Osteocyte (in vitro differentiated cells): ENCODE measurements at regions not wholly inside any gene's neighbourhood (a gene's known extent, or its start where the extent isn't known, plus 50 kb on each side); places are given as distances from the start of the nearest gene placed in this dataset.
"Not testable (repeated sequence)": the region's sequence is repeated elsewhere in the genome, so short reads cannot be mapped to it uniquely, and the experiment has no call there.

Source experiments
- DNase-seq: peaks from one replicate; pipeline ENCODE4 v3.0.0; 2021; ENCODE audit warnings: mixed read lengths; ENCODE audit not compliant: unreplicated experiment; ENCODE audit errors: extremely low spot score
- H3K27ac Mint-ChIP-seq: one replicate; pipeline ENCODE4 v1.8.0; 2021; ENCODE audit warnings: mild to moderate bottlenecking, mixed read lengths; ENCODE audit not compliant: unreplicated experiment
- H3K27me3 Mint-ChIP-seq: one replicate; pipeline ENCODE4 v1.8.0; 2021; ENCODE audit warnings: mixed read lengths; ENCODE audit not compliant: unreplicated experiment
- H3K36me3 Mint-ChIP-seq: one replicate; pipeline ENCODE4 v1.8.0; 2021; ENCODE audit warnings: mixed read lengths; ENCODE audit not compliant: unreplicated experiment
- H3K4me1 Mint-ChIP-seq: one replicate; pipeline ENCODE4 v1.8.0; 2021; ENCODE audit warnings: mixed read lengths; ENCODE audit not compliant: unreplicated experiment
- H3K4me3 Mint-ChIP-seq: one replicate; pipeline ENCODE4 v1.8.0; 2021; ENCODE audit warnings: mild to moderate bottlenecking, moderate library complexity, mixed read lengths; ENCODE audit not compliant: unreplicated experiment
- H3K9me3 Mint-ChIP-seq: one replicate; pipeline ENCODE4 v1.8.0; 2021; ENCODE audit warnings: mixed read lengths; ENCODE audit not compliant: unreplicated experiment
- CTCF ChIP-seq: fragments of 200-600 bp; sonication (generic); IDR thresholded peaks from 2 replicates; pipeline ENCODE4 v1.5.0; 2021; ENCODE audit warnings: antibody characterized with exemption, mild to moderate bottlenecking, moderate library complexity

- no peak overlapping the region for H3K4me3 Mint-ChIP-seq
- no peak for TF ChIP-seq CTCF
- peaks cover 14% of the 10 kb centered on the region for H3K4me1 Mint-ChIP-seq
- peaks cover 22% of the 10 kb centered on the region for H3K27me3 Mint-ChIP-seq
- peaks cover 12% of the 10 kb centered on the region for H3K9me3 Mint-ChIP-seq
- no peaks in the 10 kb centered on the region for H3K36me3 Mint-ChIP-seq
- no peak for DNase-seq
- no peak overlapping the region for H3K27ac Mint-ChIP-seq
These were observed 190.1 kb downstream of the ESM1 start for GRCh38 chr5:54795284-54795683.

- no peak for TF ChIP-seq CTCF
- Mint-ChIP-seq H3K27me3 (peaks cover 24% of the 10 kb centered on the region), H3K27ac (no peak overlapping the region), H3K4me1 (peaks cover 14% of the 10 kb centered on the region), H3K4me3 (no peak overlapping the region), H3K36me3 (no peaks in the 10 kb centered on the region), H3K9me3 (peaks cover 12% of the 10 kb centered on the region)
- DNase-seq: no peak
These were observed 191.0 kb downstream of the ESM1 start for GRCh38 chr5:54794135-54794975.

GRCh38 chr5:54793468-54794134 lies 191.8 kb downstream of the ESM1 start:
- H3K9me3 Mint-ChIP-seq: peaks cover 12% of the 10 kb centered on the region
- no peak for DNase-seq
- no peak overlapping the region for H3K4me3 Mint-ChIP-seq
- peaks cover 14% of the 10 kb centered on the region for H3K4me1 Mint-ChIP-seq
- no peak overlapping the region for H3K27ac Mint-ChIP-seq
- no peak for TF ChIP-seq CTCF
- H3K27me3 Mint-ChIP-seq: peaks cover 24% of the 10 kb centered on the region
- H3K36me3 Mint-ChIP-seq: no peaks in the 10 kb centered on the region

- H3K36me3 Mint-ChIP-seq: no peaks in the 10 kb centered on the region
- no peak for DNase-seq
These were observed 192.6 kb downstream of the ESM1 start for GRCh38 chr5:54792611-54793404.

GRCh38 chr5:54787910-54788309 lies 197.5 kb downstream of the ESM1 start:
- not testable (repeated sequence) for H3K27ac Mint-ChIP-seq, DNase-seq, H3K27me3 Mint-ChIP-seq, H3K4me3 Mint-ChIP-seq, H3K36me3 Mint-ChIP-seq
- H3K9me3 Mint-ChIP-seq: peaks cover 13% of the 10 kb centered on the region
- peaks cover 10% of the 10 kb centered on the region for H3K4me1 Mint-ChIP-seq

More at GRCh38 chr5:54792611-54793404, 192.6 kb downstream of the ESM1 start:
- no peak for TF ChIP-seq CTCF
- peak overlapping the region; percentile 39 for H3K27ac Mint-ChIP-seq
- peaks cover 24% of the 10 kb centered on the region for H3K27me3 Mint-ChIP-seq
- peaks cover 12% of the 10 kb centered on the region for H3K9me3 Mint-ChIP-seq
- H3K4me3 Mint-ChIP-seq: no peak overlapping the region
- peaks cover 14% of the 10 kb centered on the region for H3K4me1 Mint-ChIP-seq
